H4 (cell line): ENCODE measurements at regions not wholly inside any gene's neighbourhood (a gene's known extent, or its start where the extent isn't known, plus 50 kb on each side); places are given as distances from the start of the nearest gene placed in this dataset.

Source experiments
- DNase-seq: peaks from one replicate; pipeline ENCODE4 v3.0.0-alpha.2; 2015; ENCODE audit warnings: low spot score

DNA sequence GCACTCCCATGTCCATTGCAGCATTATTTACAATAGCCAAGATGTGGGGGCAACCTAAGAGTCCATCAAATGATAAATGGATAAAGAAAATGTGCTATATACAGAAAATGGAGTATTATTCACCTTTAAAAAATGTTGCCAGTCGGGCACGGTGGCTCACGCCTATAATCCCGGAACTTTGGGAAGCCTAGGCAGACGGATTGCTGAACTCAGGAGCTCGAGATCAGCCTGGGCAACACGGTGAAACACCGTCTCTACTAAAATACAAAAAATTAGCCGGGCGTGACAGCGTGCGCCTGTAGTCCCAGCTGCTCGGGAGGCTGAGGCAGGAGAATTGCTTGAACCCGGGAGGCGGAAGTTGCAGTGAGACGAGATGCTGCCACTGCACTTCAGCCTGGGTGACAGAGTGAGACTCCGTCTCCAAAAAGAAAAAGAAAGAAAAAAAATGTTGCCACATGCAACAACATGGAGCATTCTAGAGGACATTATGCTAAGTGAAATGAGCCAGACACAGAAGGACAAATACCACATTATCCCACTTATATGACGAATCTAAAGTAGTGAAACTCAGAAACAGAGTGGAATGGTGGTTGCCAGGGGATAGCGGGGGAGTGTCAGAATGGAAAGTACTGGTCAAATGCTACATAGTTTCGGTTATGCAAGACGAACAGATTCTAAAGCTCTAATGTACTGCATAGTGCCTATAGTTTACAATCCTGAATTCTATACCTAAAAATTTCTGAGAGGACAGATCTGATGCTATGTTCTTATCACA is 1385.6 kb upstream of the TMEFF2 start:
- no peak for DNase-seq

GRCh38 chr2:193566886-193567285 is 1372.2 kb upstream of the TMEFF2 start:
- DNase-seq, result no peak

- peak; percentile 3 for DNase-seq
Observed at GRCh38 chr2:193566276-193566675, 1371.5 kb upstream of the TMEFF2 start.

DNA sequence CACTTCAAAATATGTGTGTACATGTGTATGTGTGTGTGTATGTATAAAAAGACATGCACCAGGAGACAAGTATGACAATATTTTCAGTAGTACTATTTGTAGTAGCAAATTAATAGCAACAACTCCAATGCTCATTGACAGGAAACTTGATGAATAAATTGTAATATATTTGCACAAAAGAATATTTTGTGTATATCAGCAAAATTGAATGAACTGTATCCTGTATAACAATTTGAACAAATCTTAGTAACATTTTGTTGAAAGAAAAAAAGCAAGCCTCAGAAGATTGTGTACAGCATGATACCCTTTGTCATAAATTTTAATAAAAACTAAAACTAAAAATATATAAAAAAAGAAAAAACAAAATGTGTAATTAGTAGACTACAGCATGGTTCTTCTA is 1367.3 kb upstream of the TMEFF2 start:
- DNase-seq, result no peak

- DNase-seq, result peak; percentile 54
Observed at GRCh38 chr2:193561054-193561453, 1366.3 kb upstream of the TMEFF2 start.

DNA sequence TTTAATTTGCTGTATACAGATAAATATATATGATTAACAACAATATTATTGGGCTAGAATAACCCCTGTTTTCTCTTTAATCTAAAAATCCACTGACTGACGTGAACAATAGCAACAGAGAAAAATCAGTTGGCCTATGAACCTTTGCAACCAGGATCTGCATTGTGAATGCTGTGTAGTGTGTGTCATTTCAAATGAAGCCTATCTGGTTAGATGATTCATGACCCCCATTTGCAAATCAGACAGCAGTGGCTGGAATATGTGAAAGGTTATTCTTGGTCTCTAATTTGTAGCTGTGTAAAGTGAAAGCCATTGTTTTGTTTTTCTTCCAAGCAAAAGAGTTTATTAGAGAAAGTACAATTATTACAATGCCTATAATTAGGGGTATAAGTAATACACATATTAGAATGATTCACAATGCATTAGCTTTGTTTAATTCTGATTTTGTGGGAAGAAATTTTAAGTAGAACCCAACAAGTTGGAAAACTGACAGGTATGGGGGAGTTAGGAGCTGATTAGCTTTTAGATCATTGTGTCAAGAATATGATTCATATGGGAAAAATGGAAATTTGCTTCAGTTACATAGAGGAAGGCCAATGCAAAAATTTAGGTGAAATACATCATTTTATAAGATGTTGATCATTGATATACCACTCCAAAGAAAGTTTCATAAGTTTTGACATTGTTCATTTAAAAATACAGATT is 1362.2 kb upstream of the TMEFF2 start:
- DNase-seq, result no peak

GRCh38 chr2:193549661-193550060 is 1354.9 kb upstream of the TMEFF2 start:
- no peak for DNase-seq

GRCh38 chr2:193542762-193543161 is 1348.0 kb upstream of the TMEFF2 start:
- no peak for DNase-seq

DNA sequence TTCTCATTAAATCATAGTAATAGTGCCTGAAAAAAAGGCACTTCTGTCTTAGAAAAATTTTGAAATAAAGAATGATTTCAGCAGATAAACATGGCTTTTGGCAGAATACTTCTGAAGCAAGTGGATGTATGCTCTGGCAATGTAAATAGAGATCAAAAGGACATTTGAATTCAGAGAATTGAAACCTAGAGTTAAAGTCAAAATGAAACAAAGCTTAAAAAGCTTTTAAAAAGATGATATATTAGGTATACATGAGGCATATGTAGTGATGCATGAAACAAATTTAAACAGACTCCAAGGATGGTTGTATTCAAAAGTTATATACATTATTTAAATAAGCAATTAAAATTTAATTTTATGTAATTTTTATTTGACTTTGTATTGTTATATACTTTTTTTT is 1344.5 kb upstream of the TMEFF2 start:
- DNase-seq, result no peak

DNA sequence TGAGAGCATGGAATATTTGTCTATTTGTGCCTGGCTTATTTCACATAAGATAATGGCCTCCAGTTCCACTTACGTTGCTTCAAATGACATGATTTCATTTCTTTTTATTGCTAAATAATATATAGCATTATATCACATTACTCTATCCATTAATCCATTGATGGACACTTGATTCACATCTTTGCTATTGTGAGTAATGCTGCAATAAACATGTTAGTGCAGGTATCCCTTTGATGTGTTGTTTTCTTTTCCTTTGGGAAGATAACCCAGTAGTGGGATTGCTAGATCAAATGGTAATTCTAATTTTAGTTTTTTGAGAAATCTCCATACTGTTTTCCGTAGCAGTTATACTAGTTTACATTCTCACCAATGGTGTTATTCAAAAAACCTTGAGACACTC is 1343.3 kb upstream of the TMEFF2 start:
- no peak for DNase-seq

DNA sequence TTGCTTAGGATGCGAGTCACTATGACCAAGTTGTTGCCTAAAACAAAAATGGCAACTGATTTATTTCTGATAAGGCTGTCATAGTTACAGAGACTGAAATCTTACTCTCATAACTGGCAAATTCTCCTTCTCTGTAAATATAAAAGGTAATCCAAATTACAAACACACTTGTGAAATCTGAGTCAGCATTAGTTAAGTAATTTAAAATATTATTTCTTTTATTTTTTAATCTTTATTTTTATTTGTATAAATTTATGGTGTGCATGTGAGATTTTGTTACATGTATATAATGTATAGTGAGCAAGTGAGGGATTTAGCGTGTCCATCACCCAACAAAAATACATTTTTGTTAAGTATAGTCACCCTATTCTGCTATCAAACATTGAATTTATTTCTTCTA is 1342.8 kb upstream of the TMEFF2 start:
- DNase-seq, result no peak

- DNase-seq, result no peak
Observed at GRCh38 chr2:193528458-193528857, 1333.7 kb upstream of the TMEFF2 start.

- no peak for DNase-seq
Observed at GRCh38 chr2:193527146-193527545, 1332.4 kb upstream of the TMEFF2 start.

- no peak for DNase-seq
Observed at GRCh38 chr2:193523662-193524061, 1328.9 kb upstream of the TMEFF2 start.

GRCh38 chr2:193521523-193521922 is 1326.8 kb upstream of the TMEFF2 start:
- DNase-seq, result no peak

DNA sequence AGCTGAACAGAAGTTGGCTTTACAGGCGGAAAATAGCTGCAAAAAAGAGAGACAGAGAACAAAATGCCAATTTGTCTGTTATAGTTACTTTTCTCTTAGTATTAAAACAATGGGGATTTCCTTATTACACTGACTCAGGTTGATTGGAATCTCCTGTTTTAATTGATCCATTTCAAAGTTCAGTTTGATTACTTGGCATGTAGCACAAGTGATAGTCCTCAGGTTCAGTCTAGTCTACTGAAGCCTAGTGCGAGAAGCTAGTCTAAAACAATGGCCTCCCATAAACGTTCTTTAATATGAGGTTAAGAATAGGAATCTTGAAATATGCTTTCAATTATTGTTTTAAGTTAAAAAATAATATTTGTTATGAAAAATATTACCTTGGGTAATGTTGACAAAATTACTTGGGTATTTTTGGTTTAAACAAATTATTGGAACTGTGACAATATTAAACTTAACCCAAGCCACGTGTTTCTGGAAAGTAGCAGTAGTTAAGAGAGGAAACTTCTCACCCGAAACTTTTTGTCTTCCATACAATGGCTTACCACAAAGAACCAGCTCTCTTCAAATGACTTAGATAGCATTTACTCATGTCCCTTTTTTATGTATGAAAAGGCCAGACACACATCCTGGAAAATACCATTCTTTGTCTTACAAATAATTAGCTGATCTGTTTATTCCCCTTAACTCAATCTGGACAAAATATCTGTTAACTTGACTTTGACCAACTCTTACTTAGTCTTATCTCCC is 1326.2 kb upstream of the TMEFF2 start:
- DNase-seq, result no peak

DNA sequence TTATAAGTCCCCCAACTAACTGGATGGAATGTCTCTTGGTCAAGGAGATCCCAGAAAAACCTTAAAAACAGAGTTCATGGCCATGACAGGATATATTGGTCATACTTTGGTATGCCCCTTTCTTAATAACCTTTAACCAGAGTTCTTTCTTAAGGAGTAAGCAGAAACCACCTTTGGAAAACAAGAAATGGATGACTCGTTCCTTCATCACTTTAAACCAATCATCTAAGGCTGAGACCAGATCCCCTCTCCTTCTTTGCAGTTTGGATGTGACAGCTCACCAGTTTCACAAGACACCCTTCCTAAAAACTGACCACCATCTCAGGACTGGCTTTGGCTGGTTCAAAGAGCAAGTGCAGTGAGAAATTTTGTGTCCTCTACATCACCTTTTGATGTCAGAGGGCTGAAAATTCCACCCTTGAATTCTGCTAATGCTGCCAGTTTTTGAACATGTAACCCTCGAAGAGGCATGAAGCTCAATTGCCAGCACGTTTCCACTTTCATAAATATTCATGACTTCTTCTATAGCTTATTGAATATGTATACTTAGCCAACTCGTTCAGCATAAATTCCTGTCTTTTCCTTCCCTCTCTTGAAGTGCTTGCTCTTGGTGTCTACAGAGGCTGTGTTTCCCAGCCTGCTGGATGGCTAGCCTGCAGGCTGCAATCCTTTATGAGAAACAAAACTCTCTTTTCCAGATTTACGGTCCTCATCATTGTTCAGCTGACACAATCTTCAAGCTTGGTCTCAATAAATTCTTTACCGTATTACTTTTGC is 1323.5 kb upstream of the TMEFF2 start:
- no peak for DNase-seq

DNA sequence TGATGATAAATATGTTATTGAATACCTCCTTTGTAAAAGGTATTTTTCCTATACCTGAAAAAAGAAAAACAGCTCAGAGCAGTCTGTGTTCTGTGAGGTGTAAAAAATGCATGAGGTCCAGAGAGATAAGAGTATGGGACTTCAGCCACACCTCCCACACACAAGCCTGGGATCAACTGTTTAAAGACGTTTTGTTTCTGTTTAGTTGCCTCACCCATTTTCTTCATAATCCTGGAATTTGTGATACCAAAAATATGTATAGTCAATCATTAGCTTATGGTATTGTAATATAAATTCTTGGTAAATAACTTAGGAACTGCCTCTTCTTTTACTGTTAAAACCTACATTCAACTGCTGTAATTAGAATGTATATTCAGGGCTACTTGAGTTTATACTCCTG is 1322.9 kb upstream of the TMEFF2 start:
- no peak for DNase-seq

GRCh38 chr2:193506035-193506434 is 1311.3 kb upstream of the TMEFF2 start:
- no peak for DNase-seq

DNA sequence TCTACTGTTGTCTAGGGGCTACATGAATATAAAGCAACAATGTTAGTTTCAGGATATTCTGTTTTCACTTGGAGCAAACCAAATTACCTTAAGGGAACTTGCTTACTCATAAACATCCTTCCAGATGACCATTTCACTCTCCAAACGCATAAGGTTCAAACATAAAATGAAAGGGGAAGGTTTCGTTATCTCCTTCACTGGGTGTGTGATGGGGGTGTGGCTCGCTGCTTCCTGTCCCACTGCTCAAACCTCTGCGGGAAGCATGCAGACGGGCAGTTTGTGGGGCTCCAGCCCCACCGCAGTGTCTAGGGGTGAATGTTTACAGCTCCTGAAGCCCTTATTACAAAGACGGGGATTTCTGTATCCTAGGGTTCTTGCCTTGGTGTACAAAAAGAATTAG is 1310.9 kb upstream of the TMEFF2 start:
- DNase-seq, result no peak

GRCh38 chr2:193502363-193503035 is 1307.8 kb upstream of the TMEFF2 start:
- no peak for DNase-seq
